Tibial nerve (tissue), 4 donors: ENCODE measurements at regions not wholly inside any gene's neighbourhood (a gene's known extent, or its start where the extent isn't known, plus 50 kb on each side); places are given as distances from the start of the nearest gene placed in this dataset.

ENCODE experiments used
- DNase-seq, 2 donors: peaks; one replicate each; pipeline ENCODE4 v3.0.0-alpha.2; 2019; ENCODE audit warnings: low spot score in 2 of 2
- H3K27ac ChIP-seq, 4 donors: fragments of 200-600 bp; sonication (generic) in 3 of 4; one replicate each; pipeline ENCODE4 v1.5.1; 2017 to 2019; ENCODE audit warnings: mild to moderate bottlenecking in 1 of 4
- H3K27me3 ChIP-seq, 2 donors: fragments of 200-600 bp; sonication (generic) in 1 of 2; one replicate each; pipeline versions ENCODE4 v1.5.1 to v1.6.0; 2017 to 2019
- H3K36me3 ChIP-seq, 3 donors: fragments of 200-600 bp; sonication (generic); one replicate each; pipeline ENCODE4 v1.5.1; 2018 to 2019
- H3K4me1 ChIP-seq, 4 donors: fragments of 200-600 bp; sonication (generic) in 3 of 4; one replicate each; pipeline ENCODE4 v1.5.1; 2017 to 2019
- H3K4me3 ChIP-seq, 4 donors: fragments of 200-600 bp; sonication (generic) in 3 of 4; one replicate each; pipeline ENCODE4 v1.5.1; 2017 to 2019; ENCODE audit warnings: mild to moderate bottlenecking in 1 of 4, moderate library complexity in 1 of 4
- H3K9me3 ChIP-seq, 4 donors: fragments of 200-600 bp; sonication (generic) in 3 of 4; one replicate each; pipeline ENCODE4 v1.5.1; 2017 to 2019
- CTCF ChIP-seq, 5 experiments: fragments of 200-600 bp in 3 of 5; fragments of 450-650 bp in 2 of 5; sonication (generic) in 3 of 5; IDR thresholded peaks; one replicate each; pipeline ENCODE4 v1.5.1; 2016 to 2019; ENCODE audit warnings: antibody characterized with exemption in 5 of 5, mild to moderate bottlenecking in 3 of 5, moderate library complexity in 2 of 5
- EP300 ChIP-seq, 2 donors: sonication (generic); formaldehyde crosslinking; IDR thresholded peaks; one replicate each; pipeline ENCODE4 v1.6.1; 2017; ENCODE audit warnings: antibody characterized with exemption in 2 of 2, mild to moderate bottlenecking in 1 of 2
- POLR2A ChIP-seq, 2 donors: fragments of 450-650 bp; IDR thresholded peaks; one replicate each; pipeline ENCODE4 v1.6.1; 2017; ENCODE audit warnings: antibody characterized with exemption in 2 of 2, mild to moderate bottlenecking in 2 of 2, moderate library complexity in 2 of 2
- WGBS, 2 donors: methylation state at CpG; one replicate each; pipeline ENCODE4 v1.1.5; 2018; 5-methylcytosine and 5-hydroxymethylcytosine counted together

GRCh38 chr1:228823200-228823599 is 87.9 kb downstream of the RHOU start:
- no peak for DNase-seq
- Histone ChIP-seq H3K4me1 (peaks cover 0 to 5% (median 0%) of the 10 kb centered on the region in 4 donors), H3K9me3 (no peaks in the 10 kb centered on the region), H3K4me3 (no peak overlapping the region), H3K27me3 (no peaks in the 10 kb centered on the region), H3K36me3 (no peaks in the 10 kb centered on the region), H3K27ac (no peak overlapping the region)
- WGBS, 2 donors, result 90 to 91% methylated on average over 3 of the region's 3 CpGs
- TF ChIP-seq CTCF (IDR thresholded peaks at IDR 0.05) (no peak), POLR2A (IDR thresholded peaks at IDR 0.05) (no peak), EP300 (IDR thresholded peaks at IDR 0.05) (no peak)

- no peaks in the 10 kb centered on the region for H3K36me3 ChIP-seq
- DNase-seq, result no peak
- H3K27me3 ChIP-seq, result no peaks in the 10 kb centered on the region
- TF ChIP-seq POLR2A (IDR thresholded peaks at IDR 0.05) (no peak), EP300 (IDR thresholded peaks at IDR 0.05) (no peak), CTCF (IDR thresholded peaks at IDR 0.05) (no peak)
- peaks cover 0 to 5% (median 0%) of the 10 kb centered on the region in 4 donors for H3K4me1 ChIP-seq
- H3K4me3 ChIP-seq, result no peak overlapping the region
- 92% methylated on average over 7 of the region's 7 CpGs for WGBS, 2 donors
- H3K9me3 ChIP-seq, result no peaks in the 10 kb centered on the region
- no peak overlapping the region for H3K27ac ChIP-seq
Measured at GRCh38 chr1:228824366-228824765, 89.1 kb downstream of the RHOU start.

- Histone ChIP-seq H3K27me3 (no peaks in the 10 kb centered on the region), H3K36me3 (no peaks in the 10 kb centered on the region), H3K27ac (no peak overlapping the region), H3K9me3 (no peaks in the 10 kb centered on the region), H3K4me1 (peaks cover 0 to 5% (median 0%) of the 10 kb centered on the region in 4 donors), H3K4me3 (no peak overlapping the region)
- DNase-seq, result no peak
- TF ChIP-seq POLR2A (IDR thresholded peaks at IDR 0.05) (no peak), CTCF (IDR thresholded peaks at IDR 0.05) (no peak), EP300 (IDR thresholded peaks at IDR 0.05) (no peak)
Measured at GRCh38 chr1:228825041-228825440, 89.8 kb downstream of the RHOU start.

GRCh38 chr1:228825840-228826484 is 90.7 kb downstream of the RHOU start:
- Histone ChIP-seq H3K36me3 (no peaks in the 10 kb centered on the region), H3K4me3 (no peak overlapping the region), H3K9me3 (no peaks in the 10 kb centered on the region), H3K27ac (no peak overlapping the region), H3K4me1 (peaks cover 0 to 5% (median 0%) of the 10 kb centered on the region in 4 donors), H3K27me3 (no peaks in the 10 kb centered on the region)
- no peak for DNase-seq
- 42 to 53% methylated on average over 5 of the region's 5 CpGs for WGBS, 2 donors
- TF ChIP-seq EP300 (IDR thresholded peaks at IDR 0.05) (no peak), POLR2A (IDR thresholded peaks at IDR 0.05) (no peak), CTCF (IDR thresholded peaks at IDR 0.05) (no peak)

- no peaks in the 10 kb centered on the region for H3K36me3 ChIP-seq
- peaks cover 0 to 5% (median 0%) of the 10 kb centered on the region in 4 donors for H3K4me1 ChIP-seq
- TF ChIP-seq EP300 (IDR thresholded peaks at IDR 0.05), result peak; percentile 14 to 71
- TF ChIP-seq CTCF (IDR thresholded peaks at IDR 0.05), result no peak
- TF ChIP-seq POLR2A (IDR thresholded peaks at IDR 0.05), result no peak
- no peak overlapping the region for H3K4me3 ChIP-seq
- 23 to 24% methylated on average over 3 of the region's 3 CpGs for WGBS, 2 donors
- peak in 1 of 2 donors; percentile 34 for DNase-seq
- H3K27ac ChIP-seq, result peak overlapping the region in 1 of 4 donors; percentile 11
- H3K27me3 ChIP-seq, result no peaks in the 10 kb centered on the region
- no peaks in the 10 kb centered on the region for H3K9me3 ChIP-seq
Measured at GRCh38 chr1:228827019-228827418, 91.7 kb downstream of the RHOU start.
